Colonic mucosa (tissue), 4 donors: ENCODE measurements at regions not wholly inside any gene's neighbourhood (a gene's known extent, or its start where the extent isn't known, plus 50 kb on each side); places are given as distances from the start of the nearest gene placed in this dataset.

Experiments used
- DNase-seq: peaks from one replicate; pipeline ENCODE4 v3.0.0-alpha.2; 2020
- H3K27ac ChIP-seq: fragments of 200-600 bp; one replicate; pipeline ENCODE4 v1.8.0; 2021
- H3K27me3 ChIP-seq: fragments of 200-600 bp; one replicate; pipeline ENCODE4 v1.8.0; 2021
- H3K36me3 ChIP-seq: fragments of 200-600 bp; one replicate; pipeline ENCODE4 v1.8.0; 2021
- H3K4me1 ChIP-seq: fragments of 200-600 bp; one replicate; pipeline ENCODE4 v1.8.0; 2021; ENCODE audit warnings: mild to moderate bottlenecking
- H3K4me3 ChIP-seq: fragments of 200-600 bp; one replicate; pipeline ENCODE4 v1.8.0; 2021
- H3K9ac ChIP-seq, 2 donors: one replicate each; pipeline ENCODE4 v1.7.0; 2013; ENCODE audit warnings: control low read depth in 2 of 2, low read depth in 2 of 2, low read length in 2 of 2
- H3K9me3 ChIP-seq: fragments of 200-600 bp; one replicate; pipeline ENCODE4 v1.8.0; 2021
- intact Hi-C: fragments of 100-400 bp; cut with DNase I; formaldehyde crosslinking; loops from one replicate; pipeline ENCODE4 v1.14.1; 2022
- TF ChIP-seq, protein P1 (sequence below): fragments of 200-600 bp; IDR thresholded peaks from one replicate; pipeline ENCODE4 v1.8.0; 2022; ENCODE audit warnings: antibody characterized with exemption, mild to moderate bottlenecking
- donor health status: healthy.
- donor health status: DM: no; HTN: no; CAD: no.
- donor health status: DM: no; HTN: no; CAD: no.

DNA sequence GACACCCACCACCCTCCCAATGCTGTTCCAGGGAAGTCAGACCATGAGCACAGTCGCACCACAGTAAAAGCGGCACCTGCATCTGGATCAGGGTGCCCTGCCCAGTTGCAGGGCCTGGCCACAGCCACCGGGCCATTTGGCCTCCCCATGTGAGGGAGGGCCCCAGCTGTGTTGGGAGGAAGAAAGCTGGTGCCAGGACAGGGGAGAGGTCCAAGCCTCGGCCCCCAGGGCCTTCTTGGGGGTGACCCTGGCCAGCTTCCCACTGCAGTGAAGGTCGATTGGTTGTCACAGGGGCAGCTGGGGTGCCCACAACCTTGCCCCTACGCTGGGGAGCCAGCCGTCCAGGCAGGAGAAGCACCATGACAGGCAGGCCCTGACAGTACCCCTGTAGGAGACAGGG is 183.2 kb upstream of the RAB6C start:
- intact Hi-C loops = no loop called here
- Histone ChIP-seq H3K27ac (no peak overlapping the region), H3K27me3 (no peaks in the 10 kb centered on the region), H3K36me3 (no peaks in the 10 kb centered on the region), H3K4me3 (no peak overlapping the region), H3K4me1 (no peaks in the 10 kb centered on the region), H3K9ac (no peak overlapping the region), H3K9me3 (no peaks in the 10 kb centered on the region)
- DNase-seq = peak; percentile 10
- TF ChIP-seq, protein P1, sequence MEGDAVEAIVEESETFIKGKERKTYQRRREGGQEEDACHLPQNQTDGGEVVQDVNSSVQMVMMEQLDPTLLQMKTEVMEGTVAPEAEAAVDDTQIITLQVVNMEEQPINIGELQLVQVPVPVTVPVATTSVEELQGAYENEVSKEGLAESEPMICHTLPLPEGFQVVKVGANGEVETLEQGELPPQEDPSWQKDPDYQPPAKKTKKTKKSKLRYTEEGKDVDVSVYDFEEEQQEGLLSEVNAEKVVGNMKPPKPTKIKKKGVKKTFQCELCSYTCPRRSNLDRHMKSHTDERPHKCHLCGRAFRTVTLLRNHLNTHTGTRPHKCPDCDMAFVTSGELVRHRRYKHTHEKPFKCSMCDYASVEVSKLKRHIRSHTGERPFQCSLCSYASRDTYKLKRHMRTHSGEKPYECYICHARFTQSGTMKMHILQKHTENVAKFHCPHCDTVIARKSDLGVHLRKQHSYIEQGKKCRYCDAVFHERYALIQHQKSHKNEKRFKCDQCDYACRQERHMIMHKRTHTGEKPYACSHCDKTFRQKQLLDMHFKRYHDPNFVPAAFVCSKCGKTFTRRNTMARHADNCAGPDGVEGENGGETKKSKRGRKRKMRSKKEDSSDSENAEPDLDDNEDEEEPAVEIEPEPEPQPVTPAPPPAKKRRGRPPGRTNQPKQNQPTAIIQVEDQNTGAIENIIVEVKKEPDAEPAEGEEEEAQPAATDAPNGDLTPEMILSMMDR = no peak

DNA sequence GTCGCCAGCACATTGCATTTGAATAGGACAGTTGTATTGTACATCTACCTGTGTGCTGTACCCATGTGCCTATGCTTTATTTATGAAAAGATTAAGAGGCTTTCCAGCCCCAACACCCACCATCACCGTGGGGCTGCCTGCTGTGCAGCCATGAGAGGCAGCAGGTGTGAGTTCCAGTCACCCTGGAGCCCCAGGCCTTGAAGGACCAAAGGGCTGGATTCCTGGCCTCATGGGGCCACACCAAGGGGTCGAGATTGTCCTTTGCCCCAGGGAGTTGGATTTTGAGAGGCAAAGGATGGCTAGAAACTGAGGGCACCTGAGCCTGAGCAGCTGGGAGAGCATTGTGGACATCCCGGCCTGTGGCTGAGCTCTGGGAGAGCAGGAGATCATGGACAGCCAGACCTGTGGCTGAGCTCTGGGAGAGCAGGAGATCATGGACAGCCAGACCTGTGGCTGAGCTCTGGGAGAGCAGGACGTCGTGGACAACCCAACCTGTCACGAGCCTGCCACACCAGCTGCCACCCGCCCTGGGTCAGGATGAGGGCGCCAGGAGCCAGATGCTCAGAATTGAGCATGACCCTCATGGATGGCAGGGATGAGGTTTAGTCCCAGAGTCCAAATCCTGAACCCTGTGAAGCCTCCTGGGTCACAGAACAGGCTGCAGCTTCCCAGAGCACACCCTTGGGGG is 182.5 kb upstream of the RAB6C start:
- no peaks in the 10 kb centered on the region for H3K27me3 ChIP-seq
- no peak overlapping the region for H3K27ac ChIP-seq
- no peaks in the 10 kb centered on the region for H3K36me3 ChIP-seq
- intact Hi-C loops = no loop called here
- H3K9me3 ChIP-seq = no peaks in the 10 kb centered on the region
- H3K4me3 ChIP-seq = no peak overlapping the region
- TF ChIP-seq, protein P1 = no peak
- H3K9ac ChIP-seq = no peak overlapping the region
- DNase-seq = no peak
- no peaks in the 10 kb centered on the region for H3K4me1 ChIP-seq

DNA sequence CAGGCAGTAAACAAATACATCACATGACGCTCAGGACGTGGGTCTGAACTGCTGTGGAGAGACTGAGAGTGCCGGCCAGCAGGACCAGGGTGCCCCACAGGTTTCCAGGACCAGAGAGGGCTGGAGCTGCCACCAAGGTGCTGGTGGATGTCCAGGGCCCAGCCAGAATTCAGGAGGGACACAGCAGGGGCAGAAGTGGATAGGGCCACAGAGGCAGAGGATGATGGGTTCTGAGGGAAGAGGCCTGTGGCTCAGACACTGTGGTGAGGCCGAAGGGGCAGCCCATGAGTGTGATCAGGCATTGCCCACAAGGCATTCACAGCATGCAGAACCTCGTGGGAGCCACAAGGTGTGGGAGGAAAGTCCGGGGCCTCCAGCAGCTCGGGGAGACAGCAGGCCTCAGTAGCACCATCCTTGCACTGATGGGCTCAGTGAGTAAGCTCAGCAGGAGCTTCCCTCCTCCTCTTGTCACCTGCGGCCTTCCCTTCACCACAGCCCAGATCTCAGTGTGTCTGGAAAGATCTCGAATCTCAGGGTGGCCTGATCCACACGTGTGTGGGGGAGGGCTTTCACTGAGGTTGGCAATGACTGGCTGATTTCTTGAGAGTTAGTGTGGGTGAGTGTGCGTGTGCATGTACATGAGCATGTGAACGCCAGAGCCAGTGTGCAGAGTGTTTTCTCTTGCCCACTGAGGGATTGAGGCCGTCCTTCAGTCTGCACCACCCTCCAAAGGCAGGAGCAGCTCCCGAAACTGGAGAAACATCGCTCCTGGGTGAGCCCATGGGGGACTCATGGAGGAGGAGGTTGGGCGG is 181.8 kb upstream of the RAB6C start:
- no peaks in the 10 kb centered on the region for H3K36me3 ChIP-seq
- no peaks in the 10 kb centered on the region for H3K4me1 ChIP-seq
- peak; percentile 6 for DNase-seq
- intact Hi-C loops = no loop called here
- H3K9ac ChIP-seq = no peak overlapping the region
- no peaks in the 10 kb centered on the region for H3K27me3 ChIP-seq
- H3K4me3 ChIP-seq = no peak overlapping the region
- H3K9me3 ChIP-seq = no peaks in the 10 kb centered on the region
- TF ChIP-seq, protein P1 = no peak
- no peak overlapping the region for H3K27ac ChIP-seq

DNA sequence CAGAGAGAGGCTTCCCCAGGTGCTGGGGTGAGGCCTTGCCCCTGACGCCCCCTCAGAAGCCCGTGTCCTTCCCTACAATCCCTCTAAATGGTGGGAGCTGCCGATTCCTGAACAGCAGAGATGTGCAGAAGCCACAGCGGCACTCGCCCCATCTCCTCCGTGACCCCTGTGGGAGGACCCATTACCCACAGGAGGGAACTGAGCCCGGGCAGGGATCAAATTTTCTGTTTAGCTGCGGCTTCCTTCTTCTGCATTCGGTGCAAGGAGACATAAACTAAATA is 181.2 kb upstream of the RAB6C start:
- Histone ChIP-seq H3K27ac (no peak overlapping the region), H3K27me3 (no peaks in the 10 kb centered on the region), H3K9ac (no peak overlapping the region), H3K9me3 (no peaks in the 10 kb centered on the region), H3K4me3 (no peak overlapping the region), H3K4me1 (no peaks in the 10 kb centered on the region), H3K36me3 (no peaks in the 10 kb centered on the region)
- intact Hi-C loops = no loop called here
- DNase-seq = no peak
- TF ChIP-seq, protein P1 = no peak

DNA sequence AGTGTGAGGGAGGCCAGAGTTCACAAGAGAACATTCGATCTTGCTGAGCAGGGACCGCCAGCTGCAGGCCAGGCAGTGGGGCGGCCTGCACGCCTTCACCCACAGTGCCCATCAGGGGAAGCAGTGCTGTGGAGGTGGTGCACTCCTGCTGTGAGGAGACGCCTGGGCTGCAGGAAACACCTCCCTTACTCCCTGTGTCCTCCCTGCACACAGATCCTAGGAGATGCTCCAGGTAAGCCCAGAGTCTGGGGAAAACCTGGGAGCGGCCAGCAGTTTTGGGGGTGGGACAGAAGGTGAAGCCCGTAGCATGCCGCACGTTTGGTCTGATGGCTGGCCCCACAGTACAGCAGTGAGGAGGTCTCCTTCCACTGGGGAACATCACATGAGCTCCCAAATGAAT is 180.8 kb upstream of the RAB6C start:
- no peaks in the 10 kb centered on the region for H3K36me3 ChIP-seq
- H3K27me3 ChIP-seq = no peaks in the 10 kb centered on the region
- H3K4me3 ChIP-seq = no peak overlapping the region
- H3K27ac ChIP-seq = no peak overlapping the region
- no peaks in the 10 kb centered on the region for H3K9me3 ChIP-seq
- peak; percentile 7 for DNase-seq
- no peak overlapping the region for H3K9ac ChIP-seq
- intact Hi-C loops = no loop called here
- TF ChIP-seq, protein P1 = no peak
- no peaks in the 10 kb centered on the region for H3K4me1 ChIP-seq
